GM19463 (cell line): ENCODE measurements at regions not wholly inside any gene's neighbourhood (a gene's known extent, or its start where the extent isn't known, plus 50 kb on each side); places are given as distances from the start of the nearest gene placed in this dataset.

Source experiments
- ATAC-seq: cut with Tn5 transposase; IDR thresholded peaks from one replicate; pipeline ENCODE4 v1.9.1; 2021; ENCODE audit warnings: mild to moderate bottlenecking, moderate library complexity; ENCODE audit not compliant: unreplicated experiment

DNA sequence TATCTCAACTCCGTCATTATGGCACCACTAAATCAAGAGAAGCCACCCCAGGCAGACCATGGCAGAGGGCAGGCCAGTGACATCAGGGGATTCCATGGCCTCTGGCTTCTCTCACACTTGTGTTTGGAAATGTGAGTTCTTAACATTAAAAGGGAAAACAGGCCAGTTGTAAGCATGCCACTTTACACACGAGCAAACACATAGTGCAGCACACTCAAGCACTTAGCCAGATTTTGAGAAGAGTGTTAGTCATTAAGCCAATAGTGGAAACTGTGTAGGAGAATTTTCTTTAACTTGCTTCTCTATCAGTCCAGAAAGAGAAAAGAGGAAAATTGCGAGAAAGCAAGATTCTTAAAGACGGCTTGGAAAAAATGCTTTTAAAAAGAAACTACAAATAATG lies 401.5 kb downstream of the TDRD3 start:
- no peak for ATAC-seq

DNA sequence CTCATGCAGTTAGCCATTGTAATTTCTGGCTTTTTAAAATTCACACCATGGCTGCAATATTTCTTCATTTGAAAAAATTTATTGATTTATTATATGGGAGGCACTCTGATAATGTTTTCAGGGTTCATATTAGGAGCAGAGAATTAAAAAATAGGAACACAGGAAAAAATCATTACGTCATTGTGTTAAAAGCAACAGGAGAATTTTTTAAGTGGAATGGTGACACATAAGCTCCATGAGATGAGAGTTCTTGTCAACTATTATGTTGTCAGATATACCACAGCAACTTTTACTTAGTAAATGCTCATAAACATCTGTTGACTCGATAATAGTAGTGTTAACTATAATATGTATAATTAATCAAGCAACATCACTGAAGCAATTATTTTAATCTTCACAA lies 400.1 kb downstream of the TDRD3 start:
- no peak for ATAC-seq

- no peak for ATAC-seq
Observed at GRCh38 chr13:60794751-60795150, 397.7 kb downstream of the TDRD3 start.

- no peak for ATAC-seq
Observed at GRCh38 chr13:60790620-60791019, 393.6 kb downstream of the TDRD3 start.

- ATAC-seq: no peak
Observed at GRCh38 chr13:60788156-60788829, 391.3 kb downstream of the TDRD3 start.

GRCh38 chr13:60787083-60787482 lies 390.1 kb downstream of the TDRD3 start:
- ATAC-seq: no peak

DNA sequence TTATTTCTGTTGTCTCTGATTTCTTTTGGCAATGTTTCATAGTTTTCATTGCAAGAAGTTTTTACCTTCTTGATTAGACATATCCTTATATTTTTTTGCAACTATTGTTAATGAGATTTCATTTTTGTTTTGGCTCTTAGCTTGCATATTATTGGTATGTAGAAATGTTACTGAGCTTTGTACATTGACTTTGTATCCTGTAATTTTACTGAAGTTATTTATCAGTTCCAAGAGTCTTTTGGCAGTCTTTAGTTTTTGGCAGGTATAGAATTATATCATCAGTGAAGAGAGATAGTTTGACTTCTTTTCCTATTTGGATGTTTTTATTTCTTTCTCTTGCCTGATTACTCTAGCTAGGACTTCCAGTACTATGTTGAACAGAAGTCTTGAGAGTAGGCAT lies 375.7 kb downstream of the TDRD3 start:
- no peak for ATAC-seq

DNA sequence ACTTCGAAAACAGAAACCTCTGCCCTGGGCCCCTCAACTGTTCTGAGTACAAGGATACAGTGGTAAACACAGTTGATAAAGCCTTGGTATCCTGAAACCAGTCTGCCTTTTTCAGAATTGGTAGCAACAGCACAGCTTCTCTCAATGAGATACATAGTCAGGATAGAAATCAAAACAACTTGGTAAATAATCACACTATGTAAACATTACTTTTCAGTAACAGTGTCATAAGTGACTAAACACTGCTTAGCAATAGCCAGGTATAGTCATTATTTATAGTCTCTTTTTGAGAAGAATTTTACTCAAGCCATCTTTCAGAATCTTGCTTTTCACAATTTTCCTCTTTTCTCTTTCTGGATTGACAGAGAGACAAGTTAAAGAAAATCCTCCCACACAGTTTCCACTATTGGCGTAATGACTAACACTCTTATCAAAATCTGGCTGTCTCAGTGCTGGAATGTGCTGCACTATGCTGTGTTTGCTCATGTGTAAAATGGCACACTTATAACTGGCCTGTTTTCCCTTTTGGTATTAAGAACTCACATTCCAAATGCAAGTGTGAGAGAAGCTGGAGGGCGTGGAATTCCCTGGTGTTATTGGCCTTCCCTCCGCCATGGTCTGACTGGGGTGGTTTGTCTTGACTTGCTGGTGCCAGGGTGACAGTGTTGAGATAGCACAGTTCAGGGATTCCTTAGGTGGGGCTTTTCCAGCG lies 368.8 kb downstream of the TDRD3 start:
- ATAC-seq: no peak

GRCh38 chr13:60759499-60759898 lies 362.5 kb downstream of the TDRD3 start:
- no peak for ATAC-seq

DNA sequence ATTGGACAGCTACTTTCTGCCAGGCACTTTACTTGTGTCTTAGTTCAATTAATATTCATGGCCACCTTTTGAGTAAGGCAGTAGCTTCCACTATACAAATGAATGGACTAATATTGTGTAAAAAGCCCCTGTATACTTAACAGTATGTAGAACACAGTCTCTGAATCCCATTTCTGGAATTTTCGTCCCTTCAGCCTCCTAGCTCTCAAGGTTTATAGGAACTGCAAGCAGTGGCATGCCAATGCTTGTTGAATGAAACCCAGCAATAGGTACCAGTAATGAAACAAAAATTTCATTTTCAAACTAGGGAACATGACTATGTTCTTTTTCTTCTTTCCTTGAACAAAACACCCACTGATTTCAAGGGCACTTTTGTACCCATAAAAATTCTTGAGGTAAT lies 361.6 kb downstream of the TDRD3 start:
- no peak for ATAC-seq

- no peak for ATAC-seq
Observed at GRCh38 chr13:60757501-60758215, 360.6 kb downstream of the TDRD3 start.

DNA sequence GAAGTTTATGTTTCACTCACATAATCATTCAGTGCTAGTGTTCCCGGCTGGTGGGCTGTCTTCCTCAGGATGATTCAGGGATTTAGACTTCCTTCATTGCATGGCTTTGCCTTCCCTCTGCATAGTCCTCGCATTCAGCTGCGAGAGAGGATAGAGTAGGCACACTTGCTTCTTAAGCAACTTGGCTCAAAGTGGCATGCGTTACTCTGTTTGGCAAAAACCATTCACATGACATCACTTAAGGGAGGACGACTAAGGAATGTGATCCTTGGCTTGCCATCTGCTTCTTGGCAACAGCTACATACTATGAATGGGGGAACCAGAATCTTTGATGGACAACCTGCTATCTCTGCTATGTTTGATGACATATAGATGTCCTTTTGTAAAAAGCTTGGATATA lies 359.3 kb downstream of the TDRD3 start:
- no peak for ATAC-seq

GRCh38 chr13:60755380-60756163 lies 358.6 kb downstream of the TDRD3 start:
- no peak for ATAC-seq

DNA sequence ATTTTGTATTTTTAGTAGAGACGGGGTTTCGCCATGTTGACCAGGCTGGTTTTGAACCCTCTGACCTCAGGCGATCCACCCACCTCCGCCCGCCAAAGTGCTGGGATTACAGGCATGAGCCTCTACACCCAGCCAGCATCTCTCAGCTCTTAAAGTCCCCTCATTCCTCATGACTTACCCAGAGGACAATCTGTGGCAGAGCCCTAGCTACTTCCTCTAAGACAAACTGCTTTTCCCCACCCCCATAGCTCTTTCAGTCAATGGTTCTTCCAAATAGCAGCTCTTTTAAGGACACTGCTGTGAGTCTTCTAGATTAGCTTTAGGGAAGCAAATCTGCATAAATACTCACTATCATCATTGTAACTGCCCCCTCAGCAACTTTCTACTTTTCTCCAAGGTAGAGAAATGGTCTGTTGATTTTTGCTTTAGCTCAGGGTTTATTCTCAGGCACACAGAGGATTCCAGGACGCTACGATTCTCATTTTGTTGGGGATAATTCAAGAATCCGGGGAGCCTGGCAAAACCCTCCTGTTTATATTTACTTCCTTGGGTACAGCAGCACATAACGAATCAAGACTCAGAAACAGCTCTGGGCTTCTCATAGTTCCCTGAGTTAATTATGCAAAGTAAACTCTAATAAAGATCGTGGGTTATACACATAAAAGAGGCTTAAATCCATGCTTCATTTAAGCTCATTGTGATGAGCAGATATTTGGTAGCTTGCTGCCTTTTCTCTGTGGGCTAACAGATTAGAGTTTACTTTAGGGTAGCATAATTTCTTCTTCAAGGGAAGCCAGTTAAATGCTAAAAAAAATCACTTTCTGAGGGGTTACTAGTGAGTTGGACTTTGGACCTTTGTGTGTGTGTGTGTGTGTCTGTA lies 357.4 kb downstream of the TDRD3 start:
- no peak for ATAC-seq

- ATAC-seq: no peak
Observed at GRCh38 chr13:60753641-60754040, 356.6 kb downstream of the TDRD3 start.

- ATAC-seq: no peak
Observed at GRCh38 chr13:60745343-60745742, 348.3 kb downstream of the TDRD3 start.

GRCh38 chr13:60733933-60734332 lies 336.9 kb downstream of the TDRD3 start:
- no peak for ATAC-seq

- no peak for ATAC-seq
Observed at GRCh38 chr13:60727140-60727539, 330.1 kb downstream of the TDRD3 start.

DNA sequence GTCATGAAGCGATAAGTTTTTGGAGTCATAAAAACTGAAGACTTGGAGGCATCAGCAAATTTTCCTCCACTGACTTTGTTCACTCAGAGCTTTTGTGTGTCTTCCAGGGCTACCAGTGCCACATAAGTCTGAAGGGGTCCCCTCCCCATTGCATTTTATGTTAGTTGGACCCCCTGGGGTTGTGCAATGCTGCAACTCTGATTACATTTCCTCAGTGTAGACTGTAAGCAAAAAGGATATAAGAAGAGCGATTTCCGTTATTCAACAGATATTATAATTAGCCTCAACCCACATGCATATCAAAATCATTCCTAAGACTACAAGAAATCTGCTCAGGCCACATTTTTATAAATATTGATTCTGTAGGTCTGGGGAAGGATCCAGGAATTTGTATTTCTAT lies 324.0 kb downstream of the TDRD3 start:
- no peak for ATAC-seq

DNA sequence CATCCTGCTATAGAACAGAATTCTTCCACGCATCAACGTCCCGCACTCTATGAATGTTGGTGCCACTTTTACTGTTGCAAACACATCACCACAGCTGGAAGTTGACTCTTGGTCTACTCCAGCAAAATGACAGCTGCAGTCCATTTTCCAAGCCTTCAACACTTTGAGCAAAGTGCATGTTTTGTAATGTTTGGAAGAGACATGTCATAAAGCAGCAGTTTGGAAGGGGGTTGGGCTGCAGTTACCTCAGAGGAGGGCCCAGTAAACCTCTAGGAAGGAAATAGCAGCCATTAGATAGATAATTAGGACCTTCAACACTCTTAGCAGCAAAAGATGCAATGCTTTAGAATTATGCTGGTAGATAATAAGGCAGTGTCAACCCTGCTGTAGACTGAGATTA lies 323.6 kb downstream of the TDRD3 start:
- no peak for ATAC-seq
